GM12875 (cell line): ENCODE measurements at regions not wholly inside any gene's neighbourhood (a gene's known extent, or its start where the extent isn't known, plus 50 kb on each side); places are given as distances from the start of the nearest gene placed in this dataset.

Experiments
- H3K4me3 ChIP-seq: one replicate; pipeline ENCODE4 v1.5.1; 2011; ENCODE audit warnings: low read depth, low read length, control low read depth
- CTCF ChIP-seq: IDR thresholded peaks from 2 replicates; pipeline ENCODE4 v1.5.1; 2011; ENCODE audit warnings: low read depth, mild to moderate bottlenecking, control low read depth, inconsistent platforms, low read length, moderate library complexity, borderline replicate concordance; ENCODE audit not compliant: insufficient read depth

- H3K4me3 ChIP-seq, result no peak overlapping the region
- TF ChIP-seq CTCF, result no peak
Observed at GRCh38 chr13:105518086-105518485, 1017.4 kb downstream of the EFNB2 start.

GRCh38 chr13:105514401-105514800, 1021.1 kb downstream of the EFNB2 start:
- no peak for TF ChIP-seq CTCF
- H3K4me3 ChIP-seq, result no peak overlapping the region

- no peak for TF ChIP-seq CTCF
- H3K4me3 ChIP-seq, result no peak overlapping the region
Observed at GRCh38 chr13:105513448-105513847, 1022.0 kb downstream of the EFNB2 start.

GRCh38 chr13:105509981-105510762, 1025.3 kb downstream of the EFNB2 start:
- no peak overlapping the region for H3K4me3 ChIP-seq
- TF ChIP-seq CTCF, result no peak

- no peak overlapping the region for H3K4me3 ChIP-seq
- no peak for TF ChIP-seq CTCF
Observed at GRCh38 chr13:105506463-105506862, 1029.0 kb downstream of the EFNB2 start.

- H3K4me3 ChIP-seq, result no peak overlapping the region
- TF ChIP-seq CTCF, result no peak
Observed at GRCh38 chr13:105502193-105502592, 1033.3 kb downstream of the EFNB2 start.

- H3K4me3 ChIP-seq, result no peak overlapping the region
- no peak for TF ChIP-seq CTCF
Observed at GRCh38 chr13:105497597-105497996, 1037.9 kb downstream of the EFNB2 start.
